AG04450 (cell line): ENCODE measurements at regions not wholly inside any gene's neighbourhood (a gene's known extent, or its start where the extent isn't known, plus 50 kb on each side); places are given as distances from the start of the nearest gene placed in this dataset.

Experiments used
- CTCF ChIA-PET: fragments of 300-600, 350-600 bp; formaldehyde crosslinking; extraction: SDS; loops from one replicate; lab custom pipeline; 2022; ENCODE audit warnings: antibody characterized with exemption, inconsistent platforms; lab: Charles Lee
- POLR2A ChIA-PET: fragments of 350-600 bp; formaldehyde crosslinking; extraction: SDS; loops from one replicate; lab custom pipeline; 2021; ENCODE audit warnings: antibody characterized with exemption, inconsistent platforms; lab: Yijun Ruan, JAX
- DNase-seq: peaks from one replicate; pipeline ENCODE4 v3.0.0-alpha.2; 2011; ENCODE audit warnings: low read depth, low spot score
- H3K27ac ChIP-seq: one replicate; pipeline ENCODE4 v1.5.1; 2012; ENCODE audit warnings: low read depth, low read length, control low read depth
- H3K27me3 ChIP-seq: one replicate; pipeline ENCODE4 v1.6.0; 2012; ENCODE audit warnings: low read length; ENCODE audit not compliant: control insufficient read depth, insufficient read depth
- H3K4me3 ChIP-seq: 2 replicates; pipeline ENCODE4 v1.5.1; 2011; ENCODE audit warnings: mild to moderate bottlenecking, low read depth, low read length, control low read depth
- H3K9me3 ChIP-seq: 2 replicates; pipeline ENCODE4 v1.5.1; 2012; ENCODE audit warnings: low read length; ENCODE audit not compliant: control insufficient read depth, insufficient read depth
- CTCF ChIP-seq: IDR thresholded peaks from 2 replicates; pipeline ENCODE4 v1.5.1; 2011; ENCODE audit warnings: low read depth, low read length, control low read depth, inconsistent platforms

- TF ChIP-seq CTCF = no peak
These were observed 404.8 kb downstream of the MBD2 start for GRCh38 chr18:53819671-53820070.

DNA sequence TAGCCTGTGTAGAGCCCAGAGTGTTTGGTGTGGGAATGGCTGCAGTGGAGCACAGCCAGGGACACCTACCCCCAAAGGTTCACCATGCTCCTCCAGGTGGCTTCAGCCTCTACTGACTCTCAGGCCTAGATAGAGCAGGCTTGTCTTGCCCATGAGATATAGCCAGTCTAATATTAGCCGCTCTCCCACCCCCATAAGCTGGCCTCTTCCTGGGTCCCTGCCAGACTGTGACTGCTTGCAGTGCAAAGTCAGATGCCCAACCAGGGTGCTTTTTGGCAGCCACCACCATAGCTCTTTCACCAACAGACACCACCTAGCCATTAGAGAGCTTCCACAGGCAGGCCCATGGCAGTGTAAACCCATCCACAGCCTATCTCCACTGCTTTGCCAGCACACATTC, 405.3 kb downstream of the MBD2 start:
- Histone ChIP-seq H3K27me3 (no peaks in the 10 kb centered on the region), H3K4me3 (no peak overlapping the region), H3K27ac (no peak overlapping the region), H3K9me3 (peaks cover 17% of the 10 kb centered on the region)
- CTCF ChIA-PET = no interaction called here
- no peak for DNase-seq
- POLR2A ChIA-PET = no interaction called here
- no peak for TF ChIP-seq CTCF

More at GRCh38 chr18:53819671-53820070, 404.8 kb downstream of the MBD2 start:
- no peak overlapping the region for H3K27ac ChIP-seq
- peaks cover 17% of the 10 kb centered on the region for H3K9me3 ChIP-seq
- no peak overlapping the region for H3K4me3 ChIP-seq
- DNase-seq = no peak
- POLR2A ChIA-PET = no interaction called here
- CTCF ChIA-PET = no interaction called here
- no peaks in the 10 kb centered on the region for H3K27me3 ChIP-seq

- H3K4me3 ChIP-seq = no peak overlapping the region
- no peak for TF ChIP-seq CTCF
- ChIA-PET CTCF (no interaction called here), POLR2A (no interaction called here)
- peaks cover 17% of the 10 kb centered on the region for H3K9me3 ChIP-seq
- no peak overlapping the region for H3K27ac ChIP-seq
- DNase-seq = no peak
- H3K27me3 ChIP-seq = no peaks in the 10 kb centered on the region
These were observed 406.2 kb downstream of the MBD2 start for GRCh38 chr18:53817976-53818950.

DNA sequence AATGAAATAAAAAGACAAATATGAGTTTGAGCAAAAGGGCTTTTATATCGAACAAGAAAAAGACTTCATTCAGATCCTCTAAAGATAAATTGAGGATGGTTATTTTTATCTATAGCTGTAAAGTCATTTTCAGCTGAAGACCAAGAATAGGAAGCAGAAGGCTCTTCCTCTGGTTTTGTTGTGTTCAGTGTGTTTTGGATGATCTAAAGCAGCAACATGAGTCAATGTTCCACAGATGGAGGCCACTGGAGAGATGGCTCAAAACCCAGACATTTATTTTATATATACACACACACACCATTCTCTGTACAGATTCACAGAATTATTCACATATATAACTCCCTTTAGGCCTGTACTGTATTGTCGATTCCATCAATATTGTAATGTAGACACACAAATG, 424.3 kb downstream of the MBD2 start:
- TF ChIP-seq CTCF = no peak
- POLR2A ChIA-PET = no interaction called here
- Histone ChIP-seq H3K9me3 (peaks cover 12% of the 10 kb centered on the region; the same call in 1 of the 2 replicates), H3K27me3 (no peaks in the 10 kb centered on the region), H3K4me3 (no peak overlapping the region), H3K27ac (no peak overlapping the region)
- DNase-seq = no peak
- CTCF ChIA-PET = no interaction called here

- no peak overlapping the region for H3K27ac ChIP-seq
- H3K4me3 ChIP-seq = no peak overlapping the region
- CTCF ChIA-PET = no interaction called here
- POLR2A ChIA-PET = no interaction called here
- DNase-seq = no peak
- H3K27me3 ChIP-seq = no peaks in the 10 kb centered on the region
- H3K9me3 ChIP-seq = peaks cover 5% of the 10 kb centered on the region; the same call in 1 of the 2 replicates
- no peak for TF ChIP-seq CTCF
These were observed 425.3 kb downstream of the MBD2 start for GRCh38 chr18:53799134-53799533.
